Peyer's patch (tissue), 4 donors: ENCODE measurements at regions not wholly inside any gene's neighbourhood (a gene's known extent, or its start where the extent isn't known, plus 50 kb on each side); places are given as distances from the start of the nearest gene placed in this dataset.
"Not testable (repeated sequence)": the region's sequence is repeated elsewhere in the genome, so short reads cannot be mapped to it uniquely, and the experiment has no call there.

Experiments
- DNase-seq, 3 donors: peaks; one replicate each; pipeline ENCODE4 v3.0.0-alpha.2; 2017 to 2019
- H3K27ac ChIP-seq, 4 donors: fragments of 200-600 bp; sonication (generic); one replicate each; pipeline ENCODE4 v1.5.1; 2016 to 2019
- H3K27me3 ChIP-seq, 2 donors: fragments of 200-600 bp; sonication (generic); one replicate each; pipeline ENCODE4 v1.5.1; 2019
- H3K36me3 ChIP-seq, 3 donors: fragments of 200-600 bp; sonication (generic); one replicate each; pipeline ENCODE4 v1.5.1; 2016 to 2019
- H3K4me1 ChIP-seq, 4 donors: fragments of 200-600 bp; sonication (generic); one replicate each; pipeline ENCODE4 v1.5.1; 2016 to 2019
- H3K4me3 ChIP-seq, 4 donors: fragments of 200-600 bp; sonication (generic); 1 replicate in 3 of 4; 2 replicates in 1 of 4; pipeline ENCODE4 v1.5.1; 2016 to 2019; ENCODE audit warnings: mild to moderate bottlenecking in 1 of 4
- H3K9me3 ChIP-seq, 4 donors: fragments of 200-600 bp; sonication (generic); one replicate each; pipeline ENCODE4 v1.5.1; 2016 to 2019; ENCODE audit warnings: mild to moderate bottlenecking in 1 of 4
- POLR2A ChIP-seq, 2 donors: fragments of 450-650 bp; IDR thresholded peaks; one replicate each; pipeline ENCODE4 v1.5.1; 2017; ENCODE audit warnings: antibody characterized with exemption in 2 of 2, mild to moderate bottlenecking in 2 of 2, moderate library complexity in 2 of 2
- TF ChIP-seq, protein P1 (sequence below), 6 experiments: fragments of 450-650 bp in 4 of 6; fragments of 200-600 bp in 2 of 6; sonication (generic) in 1 of 6; IDR thresholded peaks; one replicate each; pipeline ENCODE4 v1.5.1; 2017 to 2019; ENCODE audit warnings: antibody characterized with exemption in 6 of 6, mild to moderate bottlenecking in 3 of 6, moderate library complexity in 1 of 6

DNA sequence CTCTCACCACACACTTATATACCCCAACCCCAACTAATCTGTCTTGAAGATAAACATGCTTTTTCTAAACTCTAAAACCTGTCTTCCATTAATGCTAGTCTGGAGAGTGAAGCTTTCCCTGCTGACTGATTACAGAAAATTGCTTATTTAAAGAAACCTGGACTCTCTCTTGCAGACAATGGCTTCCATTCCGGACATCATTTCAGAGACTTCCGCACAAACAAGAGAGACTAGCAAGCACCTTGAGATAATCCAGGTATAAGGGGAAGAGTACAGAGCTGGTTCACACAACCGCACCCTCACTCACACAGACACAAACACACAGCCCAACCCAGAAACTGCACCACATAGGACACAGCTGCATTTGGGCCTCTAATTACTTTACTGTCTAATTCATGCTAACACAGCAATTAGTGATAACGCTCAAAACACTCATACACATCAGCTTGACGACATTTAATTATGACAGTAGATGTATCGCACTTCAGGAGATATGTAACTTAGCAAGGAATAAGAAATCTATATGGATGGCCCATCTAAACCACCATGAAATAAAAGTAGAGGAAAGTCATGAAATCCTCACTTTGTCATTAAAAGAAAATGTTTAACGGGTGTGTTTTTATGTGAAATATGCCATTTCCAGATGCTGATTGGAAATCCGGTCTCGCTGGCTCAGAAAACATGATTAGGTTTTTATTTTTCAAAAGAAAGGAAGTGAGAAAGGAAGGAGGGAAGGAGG, 138.1 kb upstream of the JARID2 start:
- H3K36me3 ChIP-seq = no peaks in the 10 kb centered on the region
- H3K27ac ChIP-seq = no peak overlapping the region
- H3K9me3 ChIP-seq = no peaks in the 10 kb centered on the region
- no peaks in the 10 kb centered on the region for H3K4me1 ChIP-seq
- no peaks in the 10 kb centered on the region for H3K27me3 ChIP-seq
- no peak overlapping the region for H3K4me3 ChIP-seq
- DNase-seq = no peak
- no peak for TF ChIP-seq POLR2A (IDR thresholded peaks at IDR 0.05)
- TF ChIP-seq, protein P1, sequence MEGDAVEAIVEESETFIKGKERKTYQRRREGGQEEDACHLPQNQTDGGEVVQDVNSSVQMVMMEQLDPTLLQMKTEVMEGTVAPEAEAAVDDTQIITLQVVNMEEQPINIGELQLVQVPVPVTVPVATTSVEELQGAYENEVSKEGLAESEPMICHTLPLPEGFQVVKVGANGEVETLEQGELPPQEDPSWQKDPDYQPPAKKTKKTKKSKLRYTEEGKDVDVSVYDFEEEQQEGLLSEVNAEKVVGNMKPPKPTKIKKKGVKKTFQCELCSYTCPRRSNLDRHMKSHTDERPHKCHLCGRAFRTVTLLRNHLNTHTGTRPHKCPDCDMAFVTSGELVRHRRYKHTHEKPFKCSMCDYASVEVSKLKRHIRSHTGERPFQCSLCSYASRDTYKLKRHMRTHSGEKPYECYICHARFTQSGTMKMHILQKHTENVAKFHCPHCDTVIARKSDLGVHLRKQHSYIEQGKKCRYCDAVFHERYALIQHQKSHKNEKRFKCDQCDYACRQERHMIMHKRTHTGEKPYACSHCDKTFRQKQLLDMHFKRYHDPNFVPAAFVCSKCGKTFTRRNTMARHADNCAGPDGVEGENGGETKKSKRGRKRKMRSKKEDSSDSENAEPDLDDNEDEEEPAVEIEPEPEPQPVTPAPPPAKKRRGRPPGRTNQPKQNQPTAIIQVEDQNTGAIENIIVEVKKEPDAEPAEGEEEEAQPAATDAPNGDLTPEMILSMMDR (IDR thresholded peaks at IDR 0.05) = no peak

- Histone ChIP-seq H3K4me1 (no peaks in the 10 kb centered on the region), H3K36me3 (no peaks in the 10 kb centered on the region), H3K27ac (no peak overlapping the region), H3K27me3 (no peaks in the 10 kb centered on the region), H3K9me3 (no peaks in the 10 kb centered on the region), H3K4me3 (no peak overlapping the region)
- no peak for TF ChIP-seq POLR2A (IDR thresholded peaks at IDR 0.05)
- TF ChIP-seq, protein P1 (IDR thresholded peaks at IDR 0.05) = no peak
- no peak for DNase-seq
These were observed 137.5 kb upstream of the JARID2 start for GRCh38 chr6:15108383-15108715.

- Histone ChIP-seq H3K4me3 (no peak overlapping the region), H3K4me1 (no peaks in the 10 kb centered on the region), H3K27ac (no peak overlapping the region), H3K36me3 (no peaks in the 10 kb centered on the region), H3K9me3 (no peaks in the 10 kb centered on the region), H3K27me3 (no peaks in the 10 kb centered on the region)
- DNase-seq = no peak
- no peak for TF ChIP-seq POLR2A (IDR thresholded peaks at IDR 0.05)
- TF ChIP-seq, protein P1 (IDR thresholded peaks at IDR 0.05) = no peak
These were observed 136.4 kb upstream of the JARID2 start for GRCh38 chr6:15109338-15110090.

DNA sequence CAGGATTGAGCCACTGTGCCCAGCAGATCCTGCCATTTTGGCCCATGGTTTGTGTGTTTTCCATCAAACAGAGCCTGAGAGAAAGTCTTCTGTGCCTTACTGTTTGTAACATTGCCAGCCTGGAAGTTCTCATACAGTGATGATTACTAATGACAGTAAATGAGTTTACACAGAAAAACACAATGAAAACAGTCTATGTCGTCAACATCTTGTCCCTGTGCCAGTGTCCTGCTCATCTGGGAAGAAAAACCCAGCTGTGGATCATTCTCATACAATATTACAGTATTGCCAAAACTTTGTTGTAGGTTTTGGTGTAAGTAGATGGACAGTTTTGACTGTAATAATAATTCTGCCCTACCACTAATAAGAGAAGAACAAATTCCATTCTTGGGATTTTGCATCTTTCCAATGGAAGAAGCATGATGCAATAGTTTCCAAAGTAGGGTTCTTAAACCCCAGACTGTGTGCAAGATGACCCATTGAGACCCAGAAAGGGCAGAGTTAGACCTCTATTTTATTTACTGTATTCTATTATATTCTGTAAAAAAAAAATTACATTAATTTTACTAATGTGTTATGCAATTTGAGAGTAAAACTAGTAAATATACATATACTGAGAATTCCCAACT, 135.0 kb upstream of the JARID2 start:
- no peak for DNase-seq
- no peak overlapping the region for H3K4me3 ChIP-seq
- no peaks in the 10 kb centered on the region for H3K9me3 ChIP-seq
- no peak for TF ChIP-seq POLR2A (IDR thresholded peaks at IDR 0.05)
- TF ChIP-seq, protein P1 (IDR thresholded peaks at IDR 0.05) = no peak
- no peaks in the 10 kb centered on the region for H3K27me3 ChIP-seq
- no peaks in the 10 kb centered on the region for H3K4me1 ChIP-seq
- H3K27ac ChIP-seq = no peak overlapping the region
- no peaks in the 10 kb centered on the region for H3K36me3 ChIP-seq

DNA sequence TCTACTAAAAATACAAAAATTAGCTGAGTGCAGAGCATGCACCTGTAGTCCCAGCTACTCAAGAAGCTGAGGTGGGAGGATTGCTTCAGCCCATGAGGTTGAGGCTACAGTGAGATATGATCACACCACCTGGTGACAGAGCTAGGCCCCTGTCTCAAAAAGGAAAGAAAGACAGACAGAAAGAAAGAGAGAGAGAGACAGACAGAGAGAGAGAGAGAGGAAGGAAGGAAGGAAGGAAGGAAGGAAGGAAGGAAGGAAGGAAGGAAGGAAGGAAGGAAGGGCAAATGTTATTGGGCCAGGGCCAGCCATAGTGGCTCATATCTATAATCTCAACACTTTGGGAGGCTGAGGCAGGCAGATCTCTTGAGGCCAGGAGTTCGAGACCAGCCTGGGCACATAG, 134.3 kb upstream of the JARID2 start:
- H3K9me3 ChIP-seq, H3K36me3 ChIP-seq, H3K27ac ChIP-seq, H3K4me3 ChIP-seq, DNase-seq, H3K27me3 ChIP-seq, H3K4me1 ChIP-seq: not testable (repeated sequence)

- TF ChIP-seq, protein P1 (IDR thresholded peaks at IDR 0.05) = no peak
- no peak for TF ChIP-seq POLR2A (IDR thresholded peaks at IDR 0.05)
- H3K27me3 ChIP-seq = no peaks in the 10 kb centered on the region
- no peaks in the 10 kb centered on the region for H3K4me1 ChIP-seq
- DNase-seq = no peak
- H3K27ac ChIP-seq = no peak overlapping the region
- no peaks in the 10 kb centered on the region for H3K9me3 ChIP-seq
- H3K4me3 ChIP-seq = no peak overlapping the region
- H3K36me3 ChIP-seq = no peaks in the 10 kb centered on the region
These were observed 132.3 kb upstream of the JARID2 start for GRCh38 chr6:15113587-15113986.
